H1 (cell line): ENCODE measurements at regions not wholly inside any gene's neighbourhood (a gene's known extent, or its start where the extent isn't known, plus 50 kb on each side); places are given as distances from the start of the nearest gene placed in this dataset.

ENCODE experiments used
- CBX8 ChIP-seq: fragments of 300-800, 300-1000 bp; sonication (generic); IDR thresholded peaks from 2 replicates; pipeline ENCODE4 v1.7.1; 2016; ENCODE audit warnings: low read depth, low read length, borderline replicate concordance
- MAX ChIP-seq: IDR thresholded peaks from 2 replicates; pipeline ENCODE4 v1.6.1; 2012; ENCODE audit warnings: inconsistent platforms
- RAD21 ChIP-seq, 2 experiments: IDR thresholded peaks in 1 of 2; conservative IDR thresholded peaks in 1 of 2; 2 replicates each; pipeline ENCODE4 v1.6.1; 2011; ENCODE audit warnings: low read depth in 2 of 2, low read length in 2 of 2, improper control_type of control experiment in 1 of 2, inconsistent platforms in 1 of 2, mild to moderate bottlenecking in 1 of 2, moderate library complexity in 1 of 2
- SIN3A ChIP-seq, 2 experiments: IDR thresholded peaks in 1 of 2; conservative IDR thresholded peaks in 1 of 2; 2 replicates each; pipeline ENCODE4 v1.6.1; 2011 to 2012; ENCODE audit warnings: low read length in 2 of 2, improper control_type of control experiment in 1 of 2, low read depth in 1 of 2, mild to moderate bottlenecking in 1 of 2
- SIX5 ChIP-seq: IDR thresholded peaks from 2 replicates; pipeline ENCODE4 v1.6.1; 2011; ENCODE audit warnings: mild to moderate bottlenecking, low read depth, low read length
- TEAD4 ChIP-seq: IDR thresholded peaks from 2 replicates; pipeline ENCODE4 v1.6.1; 2012; ENCODE audit warnings: low read depth, low read length, inconsistent platforms, mixed read lengths

- TF ChIP-seq RAD21 (IDR thresholded peaks at IDR 0.05 in 1 of 2, conservative IDR thresholded peaks at IDR 0.05 in 1 of 2; ENCODE audit: low read depth in 2 of 2, low read length in 2 of 2) (no peak), TEAD4 (no peak), CBX8 (no peak), SIX5 (no peak), SIN3A (conservative IDR thresholded peaks at IDR 0.05 in 1 of 2, IDR thresholded peaks at IDR 0.05 in 1 of 2; ENCODE audit: low read depth in 1 of 2, low read length in 2 of 2) (no peak), MAX (no peak)
Measured at GRCh38 chr2:236363711-236364277, 99.6 kb upstream of the ASB18 start (continued).
